WTC11 (cell line): ENCODE measurements at regions not wholly inside any gene's neighbourhood (a gene's known extent, or its start where the extent isn't known, plus 50 kb on each side); places are given as distances from the start of the nearest gene placed in this dataset.

ENCODE experiments used
- AFF4 ChIP-seq: sonication (generic); formaldehyde crosslinking; IDR thresholded peaks from 2 replicates; pipeline ENCODE4 v1.8.1; 2023; ENCODE audit warnings: mild to moderate bottlenecking, missing genetic modification reagents, borderline replicate concordance
- CTCF ChIP-seq: fragments of 200-600 bp; IDR thresholded peaks from 2 replicates; pipeline ENCODE4 v1.8.0; 2022; ENCODE audit warnings: antibody characterized with exemption
- E2F5 ChIP-seq: sonication (generic); formaldehyde crosslinking; IDR thresholded peaks from 2 replicates; pipeline ENCODE4 v1.8.1; 2022; ENCODE audit warnings: mild to moderate bottlenecking, moderate library complexity, missing genetic modification reagents
- MAX ChIP-seq: sonication (generic); formaldehyde crosslinking; IDR thresholded peaks from 2 replicates; pipeline ENCODE4 v1.8.0; 2022; ENCODE audit warnings: mild to moderate bottlenecking, missing genetic modification reagents
- NR2C2 ChIP-seq: sonication (generic); formaldehyde crosslinking; IDR thresholded peaks from 2 replicates; pipeline ENCODE4 v1.8.0; 2022; ENCODE audit warnings: mild to moderate bottlenecking, missing genetic modification reagents

GRCh38 chr3:159685801-159686200 is 302.8 kb upstream of the IL12A start:
- TF ChIP-seq CTCF (no peak), MAX (CRISPR knock-in tag) (no peak), NR2C2 (CRISPR knock-in tag) (no peak), E2F5 (CRISPR knock-in tag) (no peak), AFF4 (CRISPR knock-in tag) (no peak)
